Smooth muscle cell (in vitro differentiated cells): ENCODE measurements at regions not wholly inside any gene's neighbourhood (a gene's known extent, or its start where the extent isn't known, plus 50 kb on each side); places are given as distances from the start of the nearest gene placed in this dataset.

Experiments
- DNase-seq: peaks from one replicate; lab custom pipeline; 2025; ENCODE audit not compliant: unreplicated experiment; lab: John Stamatoyannopoulos, UW
- H2AFZ ChIP-seq: fragments of 200-600 bp; sonication (generic); 2 replicates; pipeline ENCODE4 v1.6.0; 2016; ENCODE audit warnings: antibody characterized with exemption, low read depth, mild to moderate bottlenecking
- H3F3A ChIP-seq: fragments of 200-600 bp; sonication (generic); 2 replicates; pipeline ENCODE4 v1.6.0; 2017; ENCODE audit warnings: antibody characterized with exemption, low read depth
- H3K27ac ChIP-seq: fragments of 200-600 bp; sonication (generic); 2 replicates; pipeline ENCODE4 v1.5.1; 2016; ENCODE audit warnings: low read depth, mild to moderate bottlenecking
- H3K27me3 ChIP-seq: fragments of 200-600 bp; sonication (generic); 2 replicates; pipeline ENCODE4 v1.6.1; 2016; ENCODE audit warnings: low read depth, mild to moderate bottlenecking
- H3K36me3 ChIP-seq: fragments of 200-600 bp; sonication (generic); 2 replicates; pipeline ENCODE4 v1.5.1; 2016; ENCODE audit warnings: low read depth
- H3K4me1 ChIP-seq: fragments of 200-600 bp; sonication (generic); 2 replicates; pipeline ENCODE4 v1.5.1; 2016; ENCODE audit warnings: low read depth
- H3K4me2 ChIP-seq: fragments of 200-600 bp; sonication (generic); 2 replicates; pipeline ENCODE4 v1.6.0; 2016; ENCODE audit warnings: mild to moderate bottlenecking
- H3K4me3 ChIP-seq: fragments of 200-600 bp; sonication (generic); 2 replicates; pipeline ENCODE4 v1.5.1; 2016; ENCODE audit warnings: mild to moderate bottlenecking
- H3K79me2 ChIP-seq: fragments of 200-600 bp; sonication (generic); 2 replicates; pipeline ENCODE4 v1.6.0; 2016; ENCODE audit warnings: low read depth, mild to moderate bottlenecking
- H3K9ac ChIP-seq: fragments of 200-600 bp; sonication (generic); 2 replicates; pipeline ENCODE4 v1.6.0; 2016; ENCODE audit warnings: low read depth
- H3K9me3 ChIP-seq: fragments of 200-600 bp; sonication (generic); replicated peaks from 2 replicates; pipeline ENCODE4 v1.5.1; 2016; ENCODE audit warnings: low read depth
- H4K20me1 ChIP-seq: fragments of 200-600 bp; sonication (generic); 2 replicates; pipeline ENCODE4 v1.6.0; 2016; ENCODE audit warnings: low read depth
- CTCF ChIP-seq: fragments of 200-600 bp; sonication (generic); IDR thresholded peaks from 2 replicates; pipeline ENCODE4 v1.5.1; 2017; ENCODE audit warnings: borderline replicate concordance, mild to moderate bottlenecking, antibody characterized with exemption; ENCODE audit not compliant: insufficient read depth, poor library complexity, severe bottlenecking
- WGBS: methylation state at CpG from one replicate; pipeline ENCODE4 v1.1.7; 2016; ENCODE audit warnings: low lambda C conversion rate; 5-methylcytosine and 5-hydroxymethylcytosine counted together

GRCh38 chrX:106437407-106437806 is 174.4 kb upstream of the RADX start:
- WGBS: 45% methylated on average over 3 of the region's 3 CpGs
- H3F3A ChIP-seq: no peaks in the 10 kb centered on the region
- H3K4me3 ChIP-seq: no peak overlapping the region
- H3K9me3 ChIP-seq: no peaks in the 10 kb centered on the region
- no peaks in the 10 kb centered on the region for H3K27me3 ChIP-seq
- no peaks in the 10 kb centered on the region for H3K4me1 ChIP-seq
- DNase-seq: no peak
- H4K20me1 ChIP-seq: no peaks in the 10 kb centered on the region
- no peak overlapping the region for H3K9ac ChIP-seq
- no peaks in the 10 kb centered on the region for H3K79me2 ChIP-seq
- H3K27ac ChIP-seq: no peak overlapping the region
- TF ChIP-seq CTCF: no peak
- no peak overlapping the region for H3K4me2 ChIP-seq
- H2AFZ ChIP-seq: no peak overlapping the region
- no peaks in the 10 kb centered on the region for H3K36me3 ChIP-seq

GRCh38 chrX:106450405-106450804 is 161.4 kb upstream of the RADX start:
- H3K36me3 ChIP-seq: no peaks in the 10 kb centered on the region
- H3K9ac ChIP-seq: no peak overlapping the region
- H4K20me1 ChIP-seq: no peaks in the 10 kb centered on the region
- DNase-seq: no peak
- H3K27me3 ChIP-seq: no peaks in the 10 kb centered on the region
- no peak overlapping the region for H2AFZ ChIP-seq
- no peaks in the 10 kb centered on the region for H3K4me1 ChIP-seq
- H3K4me3 ChIP-seq: no peak overlapping the region
- WGBS: 54% methylated on average over 2 of the region's 2 CpGs
- TF ChIP-seq CTCF: no peak
- H3K4me2 ChIP-seq: no peak overlapping the region
- no peak overlapping the region for H3K27ac ChIP-seq
- H3K79me2 ChIP-seq: no peaks in the 10 kb centered on the region
- H3K9me3 ChIP-seq: no peaks in the 10 kb centered on the region
- no peaks in the 10 kb centered on the region for H3F3A ChIP-seq

GRCh38 chrX:106451933-106452332 is 159.8 kb upstream of the RADX start:
- TF ChIP-seq CTCF: no peak
- Histone ChIP-seq H3K4me3 (no peak overlapping the region), H3K9me3 (no peaks in the 10 kb centered on the region), H2AFZ (no peak overlapping the region), H3K36me3 (no peaks in the 10 kb centered on the region), H3K4me1 (no peaks in the 10 kb centered on the region), H3K79me2 (no peaks in the 10 kb centered on the region), H3K27me3 (no peaks in the 10 kb centered on the region), H3K4me2 (no peak overlapping the region), H4K20me1 (no peaks in the 10 kb centered on the region), H3F3A (no peaks in the 10 kb centered on the region), H3K9ac (no peak overlapping the region), H3K27ac (no peak overlapping the region)
- WGBS: 88% methylated on average over 2 of the region's 2 CpGs
- no peak for DNase-seq

- H3K4me1 ChIP-seq: no peaks in the 10 kb centered on the region
- 77% methylated on average over 1 of the region's 1 CpG for WGBS
- H3K4me2 ChIP-seq: no peak overlapping the region
- no peaks in the 10 kb centered on the region for H4K20me1 ChIP-seq
- H3K79me2 ChIP-seq: no peaks in the 10 kb centered on the region
- no peak overlapping the region for H2AFZ ChIP-seq
- no peaks in the 10 kb centered on the region for H3K27me3 ChIP-seq
- no peak for TF ChIP-seq CTCF
- no peaks in the 10 kb centered on the region for H3K36me3 ChIP-seq
- no peak for DNase-seq
- H3K4me3 ChIP-seq: no peak overlapping the region
- H3K27ac ChIP-seq: no peak overlapping the region
- H3F3A ChIP-seq: no peaks in the 10 kb centered on the region
- H3K9ac ChIP-seq: no peak overlapping the region
- H3K9me3 ChIP-seq: no peaks in the 10 kb centered on the region
Observed at GRCh38 chrX:106454991-106455390, 156.8 kb upstream of the RADX start.
